VCaP (cell line): ENCODE measurements at regions not wholly inside any gene's neighbourhood (a gene's known extent, or its start where the extent isn't known, plus 50 kb on each side); places are given as distances from the start of the nearest gene placed in this dataset.
A peak's percentile ranks its signal among the peaks of the same experiment; 100 is the strongest.
"Not testable (repeated sequence)": the region's sequence is repeated elsewhere in the genome, so short reads cannot be mapped to it uniquely, and the experiment has no call there.

Experiments
- H3K27ac ChIP-seq: fragments of 450-650 bp; 2 replicates; pipeline ENCODE4 v1.5.1; 2017
- CTCF ChIP-seq: fragments of 450-650 bp; conservative IDR thresholded peaks from 2 replicates; pipeline ENCODE4 v1.5.1; 2017; ENCODE audit warnings: mild to moderate bottlenecking, moderate library complexity

GRCh38 chr10:36425131-36425797 lies 700.1 kb upstream of the ANKRD30A start:
- no peak overlapping the region for H3K27ac ChIP-seq
- no peak for TF ChIP-seq CTCF

GRCh38 chr10:36424502-36424901 lies 700.9 kb upstream of the ANKRD30A start:
- peak overlapping the region; percentile 79; the same call in 1 of the 2 replicates for H3K27ac ChIP-seq
- TF ChIP-seq CTCF = no peak

- no peak for TF ChIP-seq CTCF
- H3K27ac ChIP-seq = peak overlapping the region; percentile 79
Observed at GRCh38 chr10:36423821-36424248, 701.6 kb upstream of the ANKRD30A start.

GRCh38 chr10:36421992-36422391 lies 703.4 kb upstream of the ANKRD30A start:
- peak overlapping the region; percentile 79 for H3K27ac ChIP-seq
- no peak for TF ChIP-seq CTCF

- no peak overlapping the region for H3K27ac ChIP-seq
- no peak for TF ChIP-seq CTCF
Observed at GRCh38 chr10:36416513-36416912, 708.9 kb upstream of the ANKRD30A start.

GRCh38 chr10:36412942-36413341 lies 712.5 kb upstream of the ANKRD30A start:
- no peak overlapping the region for H3K27ac ChIP-seq
- TF ChIP-seq CTCF = no peak

GRCh38 chr10:36400238-36400637 lies 725.2 kb upstream of the ANKRD30A start:
- not testable (repeated sequence) for H3K27ac ChIP-seq

- no peak for TF ChIP-seq CTCF
Observed at GRCh38 chr10:36393801-36394200, 731.6 kb upstream of the ANKRD30A start.

More at GRCh38 chr10:36393801-36394200, 731.6 kb upstream of the ANKRD30A start:
- no peak overlapping the region for H3K27ac ChIP-seq
